OCI-LY3 (cell line): ENCODE measurements at regions not wholly inside any gene's neighbourhood (a gene's known extent, or its start where the extent isn't known, plus 50 kb on each side); places are given as distances from the start of the nearest gene placed in this dataset.

Source experiments
- CTCF ChIP-seq: fragments of 200-600, 300-600 bp; sonication (generic); IDR thresholded peaks from 2 replicates; pipeline ENCODE4 v1.5.1; 2014; ENCODE audit warnings: antibody characterized with exemption, low read length, low read depth
- EZH2phosphoT487 ChIP-seq: fragments of 200-600 bp; shearing (Covaris generic); IDR thresholded peaks from 2 replicates; pipeline ENCODE4 v1.6.1; 2018; ENCODE audit warnings: antibody characterized with exemption, mixed run types, low read depth

GRCh38 chr4:134510544-134510943 lies 309.0 kb upstream of the PABPC4L start:
- TF ChIP-seq EZH2phosphoT487 (no peak), CTCF (no peak)
